OCI-LY7 (cell line): ENCODE measurements at regions not wholly inside any gene's neighbourhood (a gene's known extent, or its start where the extent isn't known, plus 50 kb on each side); places are given as distances from the start of the nearest gene placed in this dataset.

Source experiments
- BruUV-seq: library from RNA; stranded (reverse); fragments of 400-500 nt; replicated peaks from 2 replicates; lab custom pipeline; 2021; lab: Mats Ljungman, UMichigan
- CTCF ChIA-PET: fragments of 300-600 bp; sonication (Branson Sonifier 250); formaldehyde crosslinking; loops from one replicate; lab custom pipeline; 2022; ENCODE audit warnings: antibody characterized with exemption; ENCODE audit not compliant: unreplicated experiment; lab: Charles Lee
- POLR2A ChIA-PET: fragments of 300-600 bp; sonication (Branson Sonifier 250); formaldehyde crosslinking; loops from one replicate; lab custom pipeline; 2022; ENCODE audit warnings: antibody characterized with exemption; lab: Charles Lee
- DNase-seq: peaks from one replicate; pipeline ENCODE4 v3.0.0-alpha.2; 2015; ENCODE audit warnings: low spot score
- H2AFZ ChIP-seq: fragments of 200-600 bp; sonication (generic), shearing (Covaris generic); 2 replicates; pipeline ENCODE4 v1.6.1; 2014; ENCODE audit warnings: mild to moderate bottlenecking, antibody characterized with exemption, low read length, moderate library complexity
- H3K27ac ChIP-seq: fragments of 200-600 bp; sonication (generic); 2 replicates; pipeline ENCODE4 v1.5.1; 2014; ENCODE audit warnings: mixed run types, low read depth, mild to moderate bottlenecking, moderate library complexity, low read length, inconsistent platforms; ENCODE audit not compliant: poor library complexity, severe bottlenecking
- H3K36me3 ChIP-seq: fragments of 200-600 bp; sonication (generic); 2 replicates; pipeline ENCODE4 v1.6.1; 2014; ENCODE audit warnings: mild to moderate bottlenecking, antibody characterized with exemption, low read length, moderate library complexity, mixed read lengths; ENCODE audit not compliant: insufficient read depth
- H3K4me1 ChIP-seq: fragments of 200-600 bp; sonication (generic); 2 replicates; pipeline ENCODE4 v1.5.1; 2014; ENCODE audit warnings: mild to moderate bottlenecking, low read length; ENCODE audit not compliant: insufficient read depth, poor library complexity, severe bottlenecking
- H3K4me2 ChIP-seq: fragments of 200-600 bp; sonication (generic); 2 replicates; pipeline ENCODE4 v1.6.1; 2014; ENCODE audit warnings: mild to moderate bottlenecking, low read length
- H3K4me3 ChIP-seq: fragments of 200-600 bp; sonication (generic); 2 replicates; pipeline ENCODE4 v1.5.1; 2014; ENCODE audit warnings: mild to moderate bottlenecking, low read depth, low read length; ENCODE audit not compliant: poor library complexity, severe bottlenecking
- H3K79me2 ChIP-seq: fragments of 200-600 bp; sonication (generic); 2 replicates; pipeline ENCODE4 v1.6.1; 2016; ENCODE audit warnings: low read depth, mild to moderate bottlenecking, low read length, moderate library complexity, mixed read lengths; ENCODE audit not compliant: insufficient read depth
- H3K9me2 ChIP-seq: fragments of 200-600 bp; sonication (generic); 2 replicates; pipeline ENCODE4 v1.6.1; 2016; ENCODE audit warnings: mild to moderate bottlenecking, low read length, mixed read lengths; ENCODE audit not compliant: insufficient read depth
- H3K9me3 ChIP-seq: fragments of 200-600 bp; sonication (generic); 2 replicates; pipeline ENCODE4 v1.6.1; 2014; ENCODE audit warnings: mild to moderate bottlenecking, mixed run types, low read length, mixed read lengths
- H4K20me1 ChIP-seq: fragments of 200-600 bp; sonication (generic); 2 replicates; pipeline ENCODE4 v1.6.1; 2014; ENCODE audit warnings: mild to moderate bottlenecking, antibody characterized with exemption, low read length, moderate library complexity, mixed read lengths; ENCODE audit not compliant: insufficient read depth
- EZH2phosphoT487 ChIP-seq: fragments of 200-600 bp; sonication (generic); IDR thresholded peaks from 2 replicates; pipeline ENCODE4 v1.6.1; 2018; ENCODE audit warnings: low read depth, borderline replicate concordance, mild to moderate bottlenecking, mixed run types, antibody characterized with exemption, low read length, moderate library complexity, mixed read lengths
- intact Hi-C: fragments of 100-400 bp; cut with micrococcal nuclease; formaldehyde crosslinking; loops from one replicate; pipeline ENCODE4 v1.10.0; 2022; ENCODE audit not compliant: unreplicated experiment
- TF ChIP-seq, protein P1 (sequence below): fragments of 200-600 bp; sonication (generic); conservative IDR thresholded peaks from 2 replicates; pipeline ENCODE4 v1.5.1; 2014; ENCODE audit warnings: mild to moderate bottlenecking, antibody characterized with exemption, low read length, moderate library complexity, mixed read lengths

DNA sequence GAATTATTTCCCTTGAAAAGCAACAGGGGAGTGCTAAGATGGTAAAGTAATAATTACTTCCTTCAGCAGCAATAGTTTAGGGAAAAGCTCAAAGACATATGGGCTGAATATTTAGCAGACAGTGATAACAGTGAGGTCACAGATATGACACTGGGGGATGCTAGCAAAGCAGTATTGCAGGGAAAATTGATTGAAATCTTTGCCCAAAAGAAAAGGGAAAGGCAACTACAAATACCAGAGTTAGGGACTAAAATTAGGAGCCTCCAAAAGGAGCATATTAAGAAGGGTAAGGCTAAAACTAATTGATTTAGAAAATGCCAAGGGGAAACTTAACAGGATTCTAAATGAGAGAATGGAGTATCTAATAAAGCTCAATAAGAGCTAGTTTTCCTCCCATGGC lies 1191.3 kb upstream of the TENM3 start:
- Histone ChIP-seq H3K27ac (no peak overlapping the region), H3K79me2 (no peaks in the 10 kb centered on the region), H3K9me3 (no peaks in the 10 kb centered on the region), H3K9me2 (no peaks in the 10 kb centered on the region), H3K4me3 (no peak overlapping the region), H2AFZ (no peak overlapping the region), H4K20me1 (no peaks in the 10 kb centered on the region), H3K4me1 (no peaks in the 10 kb centered on the region), H3K36me3 (no peaks in the 10 kb centered on the region), H3K4me2 (no peak overlapping the region)
- ChIA-PET POLR2A (interaction anchor here (0.6 kb wide), 1 partner anchor 271 kb away, joined by 3 read pairs; no protein-coding TSS in a partner anchor), CTCF (no interaction called here)
- DNase-seq: no peak
- intact Hi-C loops: no loop called here
- TF ChIP-seq, protein P1, sequence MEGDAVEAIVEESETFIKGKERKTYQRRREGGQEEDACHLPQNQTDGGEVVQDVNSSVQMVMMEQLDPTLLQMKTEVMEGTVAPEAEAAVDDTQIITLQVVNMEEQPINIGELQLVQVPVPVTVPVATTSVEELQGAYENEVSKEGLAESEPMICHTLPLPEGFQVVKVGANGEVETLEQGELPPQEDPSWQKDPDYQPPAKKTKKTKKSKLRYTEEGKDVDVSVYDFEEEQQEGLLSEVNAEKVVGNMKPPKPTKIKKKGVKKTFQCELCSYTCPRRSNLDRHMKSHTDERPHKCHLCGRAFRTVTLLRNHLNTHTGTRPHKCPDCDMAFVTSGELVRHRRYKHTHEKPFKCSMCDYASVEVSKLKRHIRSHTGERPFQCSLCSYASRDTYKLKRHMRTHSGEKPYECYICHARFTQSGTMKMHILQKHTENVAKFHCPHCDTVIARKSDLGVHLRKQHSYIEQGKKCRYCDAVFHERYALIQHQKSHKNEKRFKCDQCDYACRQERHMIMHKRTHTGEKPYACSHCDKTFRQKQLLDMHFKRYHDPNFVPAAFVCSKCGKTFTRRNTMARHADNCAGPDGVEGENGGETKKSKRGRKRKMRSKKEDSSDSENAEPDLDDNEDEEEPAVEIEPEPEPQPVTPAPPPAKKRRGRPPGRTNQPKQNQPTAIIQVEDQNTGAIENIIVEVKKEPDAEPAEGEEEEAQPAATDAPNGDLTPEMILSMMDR: no peak
- no peak for TF ChIP-seq EZH2phosphoT487
- no TSS peak for BruUV-seq

DNA sequence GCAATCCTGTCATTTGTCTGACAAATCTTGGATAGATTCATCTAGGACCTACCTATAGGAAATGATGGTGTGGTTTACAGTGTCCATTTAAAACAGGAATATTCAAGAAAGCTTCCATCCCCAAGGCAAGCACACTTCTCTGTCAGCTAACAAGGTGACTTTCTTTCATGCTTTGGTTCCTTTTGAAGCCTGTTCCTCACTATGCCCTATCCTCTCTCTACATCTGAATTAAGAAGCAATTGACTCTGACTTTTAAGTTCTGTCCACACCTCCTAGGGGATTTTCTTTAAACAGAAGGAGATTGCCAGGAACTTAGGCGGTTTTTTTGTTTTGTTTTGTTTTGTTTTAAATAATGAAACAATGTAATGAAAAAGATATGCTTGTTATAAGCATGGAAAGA lies 1181.4 kb upstream of the TENM3 start:
- TF ChIP-seq, protein P1: no peak
- TF ChIP-seq EZH2phosphoT487: no peak
- POLR2A ChIA-PET: no interaction called here
- H4K20me1 ChIP-seq: no peaks in the 10 kb centered on the region

DNA sequence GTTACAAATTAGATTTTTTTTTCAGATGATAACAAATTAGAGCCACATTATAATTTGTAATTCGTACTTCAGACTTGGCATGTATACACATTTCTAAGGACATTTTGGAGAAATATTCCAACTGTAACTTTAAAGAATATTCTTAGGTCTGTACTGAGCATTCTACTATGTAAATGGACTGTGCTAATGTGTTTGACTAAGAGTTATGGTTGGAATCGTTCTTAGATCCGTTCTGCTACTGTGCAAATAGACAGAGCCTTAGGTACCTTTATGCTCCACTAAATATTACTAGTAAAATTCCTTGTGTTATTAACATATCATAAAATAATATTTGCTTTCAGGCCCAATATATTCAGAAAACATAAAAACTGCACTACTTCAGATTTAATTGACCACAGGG lies 1180.0 kb upstream of the TENM3 start:
- DNase-seq: no peak
- no peak overlapping the region for H3K27ac ChIP-seq
- H3K79me2 ChIP-seq: no peaks in the 10 kb centered on the region
- no peak overlapping the region for H2AFZ ChIP-seq
- ChIA-PET POLR2A (no interaction called here), CTCF (no interaction called here)
- H3K4me2 ChIP-seq: no peak overlapping the region
- H3K4me1 ChIP-seq: no peaks in the 10 kb centered on the region
- H3K4me3 ChIP-seq: no peak overlapping the region
- no peaks in the 10 kb centered on the region for H3K36me3 ChIP-seq
- no peaks in the 10 kb centered on the region for H3K9me2 ChIP-seq
- no peaks in the 10 kb centered on the region for H4K20me1 ChIP-seq
- intact Hi-C loops: no loop called here
- BruUV-seq: no TSS peak
- no peaks in the 10 kb centered on the region for H3K9me3 ChIP-seq
- TF ChIP-seq, protein P1: no peak
- TF ChIP-seq EZH2phosphoT487: no peak

More for the DNA sequence above, 1181.4 kb upstream of the TENM3 start:
- DNase-seq: no peak
- Histone ChIP-seq H3K9me2 (no peaks in the 10 kb centered on the region), H3K4me2 (no peak overlapping the region), H2AFZ (no peak overlapping the region), H3K4me3 (no peak overlapping the region), H3K4me1 (no peaks in the 10 kb centered on the region), H3K36me3 (no peaks in the 10 kb centered on the region), H3K9me3 (no peaks in the 10 kb centered on the region), H3K27ac (no peak overlapping the region), H3K79me2 (no peaks in the 10 kb centered on the region)
- CTCF ChIA-PET: no interaction called here
- BruUV-seq: no TSS peak
- intact Hi-C loops: no loop called here
